PC-3 (cell line): ENCODE measurements at regions not wholly inside any gene's neighbourhood (a gene's known extent, or its start where the extent isn't known, plus 50 kb on each side); places are given as distances from the start of the nearest gene placed in this dataset.

Experiments used
- ATAC-seq: fragments of 200-7000 bp; cut with Tn5 transposase; 2 replicates; pipeline ENCODE4 v1.9.1; 2020; ENCODE audit warnings: mild to moderate bottlenecking, moderate library complexity
- BruUV-seq: library from RNA; stranded (reverse); fragments of 400-500 nt; replicated peaks from 2 replicates; lab custom pipeline; 2021; lab: Mats Ljungman, UMichigan
- CTCF ChIA-PET: fragments of 300-600 bp; sonication (Branson Sonifier 250); formaldehyde crosslinking; loops from one replicate; lab custom pipeline; 2022; ENCODE audit warnings: antibody characterized with exemption; lab: Charles Lee
- POLR2A ChIA-PET: fragments of 300-600 bp; sonication (Branson Sonifier 250); formaldehyde crosslinking; loops from one replicate; lab custom pipeline; 2022; ENCODE audit warnings: antibody characterized with exemption; ENCODE audit not compliant: unreplicated experiment; lab: Charles Lee
- DNase-seq: peaks from one replicate; pipeline ENCODE4 v3.0.0-alpha.2; 2015
- H2AFZ ChIP-seq: fragments of 300-600 bp; sonication (generic); 2 replicates; pipeline ENCODE4 v1.6.0; 2016; ENCODE audit warnings: antibody characterized with exemption, low read length
- H3F3A ChIP-seq: fragments of 300-600 bp; sonication (generic); one replicate; pipeline ENCODE4 v1.6.0; 2017; ENCODE audit warnings: antibody characterized with exemption, low read length, control low read depth, mild to moderate bottlenecking; ENCODE audit not compliant: unreplicated experiment
- H3K27ac ChIP-seq: fragments of 300-600 bp; sonication (generic); 2 replicates; pipeline ENCODE4 v1.5.1; 2016; ENCODE audit warnings: mild to moderate bottlenecking, low read length
- H3K27me3 ChIP-seq: fragments of 300-600 bp; sonication (generic); 2 replicates; pipeline ENCODE4 v1.6.1; 2016; ENCODE audit warnings: low read length, mixed read lengths
- H3K36me3 ChIP-seq: fragments of 300-600 bp; sonication (generic); 2 replicates; pipeline ENCODE4 v1.6.1; 2016; ENCODE audit warnings: low read depth, mixed run types, low read length, mixed read lengths
- H3K4me1 ChIP-seq: fragments of 300-600 bp; sonication (generic); 2 replicates; pipeline ENCODE4 v1.5.1; 2016; ENCODE audit warnings: low read length; ENCODE audit not compliant: insufficient read depth
- H3K4me2 ChIP-seq: fragments of 300-600 bp; sonication (generic); 2 replicates; pipeline ENCODE4 v1.6.0; 2016; ENCODE audit warnings: low read length
- H3K4me3 ChIP-seq: fragments of 300-600 bp; sonication (generic); 2 replicates; pipeline ENCODE4 v1.5.1; 2016; ENCODE audit warnings: mild to moderate bottlenecking, low read length, mixed read lengths
- H3K79me2 ChIP-seq: fragments of 300-600 bp; sonication (generic); 2 replicates; pipeline ENCODE4 v1.6.1; 2017; ENCODE audit warnings: low read length, mixed read lengths
- H3K9ac ChIP-seq: fragments of 300-600 bp; sonication (generic); 2 replicates; pipeline ENCODE4 v1.6.0; 2016; ENCODE audit warnings: mild to moderate bottlenecking, low read length
- H3K9me2 ChIP-seq: fragments of 300-600 bp; sonication (generic); replicated peaks from 2 replicates; pipeline ENCODE4 v1.6.1; 2016; ENCODE audit warnings: mixed run types, low read length, mixed read lengths
- H3K9me3 ChIP-seq: fragments of 300-600 bp; sonication (generic); 2 replicates; pipeline ENCODE4 v1.6.1; 2016; ENCODE audit warnings: low read length, mixed read lengths
- H4K20me1 ChIP-seq: fragments of 300-600 bp; sonication (generic); 2 replicates; pipeline ENCODE4 v1.6.1; 2016; ENCODE audit warnings: low read length, mixed read lengths
- CTCF ChIP-seq: fragments of 300-600 bp; sonication (generic); conservative IDR thresholded peaks from 2 replicates; pipeline ENCODE4 v1.5.1; 2017; ENCODE audit warnings: antibody characterized with exemption, low read depth, mild to moderate bottlenecking, low read length
- EZH2 ChIP-seq: fragments of 300-600 bp; sonication (generic); IDR thresholded peaks from one replicate; pipeline ENCODE4 v1.6.1; 2017; ENCODE audit warnings: antibody characterized with exemption, mild to moderate bottlenecking, low read length; ENCODE audit not compliant: unreplicated experiment
- EZH2phosphoT487 ChIP-seq: fragments of 300-600 bp; sonication (generic); IDR thresholded peaks from 2 replicates; pipeline ENCODE4 v1.6.1; 2018; ENCODE audit warnings: mild to moderate bottlenecking, antibody characterized with exemption, low read length, borderline replicate concordance
- intact Hi-C: fragments of 100-400 bp; cut with micrococcal nuclease; formaldehyde crosslinking; loops from 2 replicates; pipeline ENCODE4 v1.9.0; 2023

- no peak overlapping the region for H3K4me3 ChIP-seq
- no peaks in the 10 kb centered on the region for H3K9me2 ChIP-seq
- H3K9ac ChIP-seq, result no peak overlapping the region
- ChIA-PET CTCF (no interaction called here), POLR2A (no interaction called here)
- no peak overlapping the region for H3K4me2 ChIP-seq
- no peaks in the 10 kb centered on the region for H3K27me3 ChIP-seq
- no peaks in the 10 kb centered on the region for H3K9me3 ChIP-seq
- H2AFZ ChIP-seq, result no peak overlapping the region
- H3K36me3 ChIP-seq, result no peaks in the 10 kb centered on the region
- DNase-seq (no peak), ATAC-seq (no peak)
- H3K79me2 ChIP-seq, result no peaks in the 10 kb centered on the region
- H3K27ac ChIP-seq, result no peak overlapping the region
- BruUV-seq, result no TSS peak
- intact Hi-C loops, result no loop called here
- H4K20me1 ChIP-seq, result no peaks in the 10 kb centered on the region
- TF ChIP-seq CTCF, result no peak
- no peak for TF ChIP-seq EZH2phosphoT487
- no peak for TF ChIP-seq EZH2
- H3F3A ChIP-seq, result no peaks in the 10 kb centered on the region
- no peaks in the 10 kb centered on the region for H3K4me1 ChIP-seq
Measured at GRCh38 chr5:36478646-36479317, 127.6 kb upstream of the SLC1A3 start.

- Histone ChIP-seq H3K79me2 (no peaks in the 10 kb centered on the region), H4K20me1 (no peaks in the 10 kb centered on the region), H3K27ac (no peak overlapping the region), H3K9me3 (no peaks in the 10 kb centered on the region), H3K4me2 (no peak overlapping the region), H3K9ac (no peak overlapping the region), H2AFZ (no peak overlapping the region), H3K4me3 (no peak overlapping the region), H3K4me1 (no peaks in the 10 kb centered on the region), H3K27me3 (no peaks in the 10 kb centered on the region), H3F3A (no peaks in the 10 kb centered on the region), H3K9me2 (no peaks in the 10 kb centered on the region), H3K36me3 (no peaks in the 10 kb centered on the region)
- CTCF ChIA-PET, result no interaction called here
- intact Hi-C loops, result no loop called here
- no peak for ATAC-seq
- TF ChIP-seq EZH2phosphoT487 (no peak), EZH2 (no peak), CTCF (no peak)
- BruUV-seq, result no TSS peak
- POLR2A ChIA-PET, result no interaction called here
- DNase-seq, result no peak
Measured at GRCh38 chr5:36481454-36482120, 124.8 kb upstream of the SLC1A3 start.

GRCh38 chr5:36482812-36483211 is 123.6 kb upstream of the SLC1A3 start:
- no peak overlapping the region for H3K27ac ChIP-seq
- intact Hi-C loops, result no loop called here
- H2AFZ ChIP-seq, result no peak overlapping the region
- no peaks in the 10 kb centered on the region for H3K36me3 ChIP-seq
- no peaks in the 10 kb centered on the region for H3K9me2 ChIP-seq
- H3K4me2 ChIP-seq, result no peak overlapping the region
- TF ChIP-seq EZH2phosphoT487, result no peak
- no peak for DNase-seq
- H4K20me1 ChIP-seq, result no peaks in the 10 kb centered on the region
- CTCF ChIA-PET, result no interaction called here
- H3K27me3 ChIP-seq, result no peaks in the 10 kb centered on the region
- no peaks in the 10 kb centered on the region for H3K9me3 ChIP-seq
- POLR2A ChIA-PET, result no interaction called here
- H3K79me2 ChIP-seq, result no peaks in the 10 kb centered on the region
- no peaks in the 10 kb centered on the region for H3K4me1 ChIP-seq
- H3F3A ChIP-seq, result no peaks in the 10 kb centered on the region
- no peak overlapping the region for H3K9ac ChIP-seq
- H3K4me3 ChIP-seq, result no peak overlapping the region
- BruUV-seq, result no TSS peak
- no peak for ATAC-seq
